Uterus (tissue), 2 donors: ENCODE measurements at regions not wholly inside any gene's neighbourhood (a gene's known extent, or its start where the extent isn't known, plus 50 kb on each side); places are given as distances from the start of the nearest gene placed in this dataset.

Source experiments
- POLR2A ChIP-seq, 2 donors: fragments of 450-650 bp; IDR thresholded peaks; one replicate each; pipeline ENCODE4 v1.6.1; 2016; ENCODE audit warnings: antibody characterized with exemption in 2 of 2, mild to moderate bottlenecking in 1 of 2, moderate library complexity in 1 of 2
- TF ChIP-seq, protein P1 (sequence below), 4 experiments: fragments of 200-600 bp in 2 of 4; fragments of 450-650 bp in 2 of 4; sonication (generic) in 2 of 4; IDR thresholded peaks; one replicate each; pipeline ENCODE4 v1.5.1; 2016 to 2019; ENCODE audit warnings: antibody characterized with exemption in 4 of 4, mild to moderate bottlenecking in 2 of 4, moderate library complexity in 1 of 4

- TF ChIP-seq, protein P1, sequence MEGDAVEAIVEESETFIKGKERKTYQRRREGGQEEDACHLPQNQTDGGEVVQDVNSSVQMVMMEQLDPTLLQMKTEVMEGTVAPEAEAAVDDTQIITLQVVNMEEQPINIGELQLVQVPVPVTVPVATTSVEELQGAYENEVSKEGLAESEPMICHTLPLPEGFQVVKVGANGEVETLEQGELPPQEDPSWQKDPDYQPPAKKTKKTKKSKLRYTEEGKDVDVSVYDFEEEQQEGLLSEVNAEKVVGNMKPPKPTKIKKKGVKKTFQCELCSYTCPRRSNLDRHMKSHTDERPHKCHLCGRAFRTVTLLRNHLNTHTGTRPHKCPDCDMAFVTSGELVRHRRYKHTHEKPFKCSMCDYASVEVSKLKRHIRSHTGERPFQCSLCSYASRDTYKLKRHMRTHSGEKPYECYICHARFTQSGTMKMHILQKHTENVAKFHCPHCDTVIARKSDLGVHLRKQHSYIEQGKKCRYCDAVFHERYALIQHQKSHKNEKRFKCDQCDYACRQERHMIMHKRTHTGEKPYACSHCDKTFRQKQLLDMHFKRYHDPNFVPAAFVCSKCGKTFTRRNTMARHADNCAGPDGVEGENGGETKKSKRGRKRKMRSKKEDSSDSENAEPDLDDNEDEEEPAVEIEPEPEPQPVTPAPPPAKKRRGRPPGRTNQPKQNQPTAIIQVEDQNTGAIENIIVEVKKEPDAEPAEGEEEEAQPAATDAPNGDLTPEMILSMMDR (IDR thresholded peaks at IDR 0.05), result no peak
- no peak for TF ChIP-seq POLR2A (IDR thresholded peaks at IDR 0.05)
These were observed 324.5 kb downstream of the SOX9 start for GRCh38 chr17:72445055-72445991.
